HG02870 (cell line): ENCODE measurements at regions not wholly inside any gene's neighbourhood (a gene's known extent, or its start where the extent isn't known, plus 50 kb on each side); places are given as distances from the start of the nearest gene placed in this dataset.
"Not testable (repeated sequence)": the region's sequence is repeated elsewhere in the genome, so short reads cannot be mapped to it uniquely, and the experiment has no call there.

Source experiments
- ATAC-seq: cut with Tn5 transposase; IDR thresholded peaks from one replicate; pipeline ENCODE4 v1.9.1; 2021; ENCODE audit warnings: mild to moderate bottlenecking, moderate library complexity; ENCODE audit not compliant: unreplicated experiment

DNA sequence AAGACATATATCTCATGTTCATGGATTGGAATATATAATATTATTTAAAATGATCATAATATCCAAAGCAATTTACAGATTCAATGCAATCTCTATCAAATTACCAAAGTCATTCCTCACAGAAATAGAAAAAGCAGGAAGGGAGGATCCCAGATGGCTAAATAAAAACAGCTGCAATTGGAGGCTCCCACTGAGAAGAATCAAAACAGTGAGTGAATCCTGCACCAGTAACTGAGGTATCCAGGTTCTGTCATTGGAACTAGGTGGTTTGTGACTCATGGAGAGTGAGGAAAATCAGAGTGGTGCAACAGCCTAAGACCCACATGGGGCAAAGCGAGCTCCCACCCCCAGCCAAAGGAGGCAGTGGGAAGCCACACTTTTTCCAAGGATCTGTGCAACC is 128.4 kb downstream of the MTERF1 start:
- ATAC-seq, result no peak

DNA sequence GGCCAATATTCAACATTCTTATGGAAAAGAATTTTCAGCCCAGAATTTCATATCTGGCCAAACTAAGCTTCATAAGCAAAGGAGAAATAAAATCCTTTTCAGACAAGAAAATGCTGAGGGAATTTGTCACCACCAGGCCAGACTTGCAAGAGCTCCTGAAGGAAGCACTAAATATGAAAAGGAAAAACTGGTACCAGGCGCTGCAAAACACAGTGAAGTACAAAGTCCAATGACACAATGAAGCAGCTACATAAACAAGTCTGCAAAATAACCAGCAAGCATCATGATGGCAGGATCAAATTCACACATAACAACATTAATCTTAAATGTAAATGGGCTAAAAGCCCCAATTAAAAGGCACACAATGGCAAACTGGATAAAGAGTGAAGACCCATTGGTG is 126.2 kb downstream of the MTERF1 start:
- ATAC-seq, result not testable (repeated sequence)

DNA sequence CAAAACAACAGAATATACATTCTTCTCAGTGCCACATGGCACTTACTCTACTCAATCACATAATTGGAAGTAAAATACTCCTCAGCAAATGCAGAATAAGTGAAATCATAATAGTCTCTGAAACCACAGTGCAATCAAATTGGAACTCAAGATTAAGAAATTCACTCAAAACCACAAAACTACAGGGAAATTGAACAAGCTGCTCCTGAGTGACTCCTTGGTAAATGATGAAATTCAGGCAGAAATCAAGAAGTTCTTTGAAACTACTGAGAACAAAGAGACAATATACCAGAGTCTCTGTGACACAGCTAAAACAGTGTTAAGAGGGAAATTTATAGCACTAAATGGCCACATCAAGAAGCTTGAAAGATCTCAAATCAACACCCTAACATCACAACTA is 125.4 kb downstream of the MTERF1 start:
- not testable (repeated sequence) for ATAC-seq

DNA sequence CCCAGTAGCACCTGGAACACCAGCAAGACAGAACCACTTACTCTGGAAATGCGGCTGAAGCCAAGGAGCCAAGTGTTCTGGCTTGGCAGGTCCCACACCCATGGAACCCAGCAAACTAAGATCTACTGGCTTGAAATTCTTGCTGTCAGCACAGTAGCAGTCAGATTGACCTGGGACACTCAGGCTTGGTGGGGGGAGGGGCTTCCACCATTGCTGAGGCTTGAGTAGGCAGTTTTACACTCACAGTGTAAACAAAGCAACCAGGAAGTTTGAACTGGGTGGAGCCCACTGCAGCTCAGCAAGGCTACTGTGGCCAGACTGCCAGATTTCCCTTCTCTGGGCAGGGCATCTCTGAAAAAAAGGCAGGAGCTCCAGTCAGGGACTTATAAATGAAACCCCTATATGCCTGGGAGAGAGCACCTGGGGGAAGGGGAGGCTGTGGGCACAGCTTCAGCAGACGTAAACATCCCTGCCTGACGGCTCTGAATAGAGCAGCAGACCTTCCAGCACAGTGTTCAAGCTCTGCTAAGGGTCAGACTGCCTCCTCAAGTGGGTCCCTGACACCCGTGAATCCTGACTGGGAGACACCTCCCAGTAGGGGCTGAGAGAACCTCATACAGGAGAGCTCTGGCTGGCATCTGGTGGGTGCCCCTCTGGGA is 121.2 kb downstream of the MTERF1 start:
- no peak for ATAC-seq

DNA sequence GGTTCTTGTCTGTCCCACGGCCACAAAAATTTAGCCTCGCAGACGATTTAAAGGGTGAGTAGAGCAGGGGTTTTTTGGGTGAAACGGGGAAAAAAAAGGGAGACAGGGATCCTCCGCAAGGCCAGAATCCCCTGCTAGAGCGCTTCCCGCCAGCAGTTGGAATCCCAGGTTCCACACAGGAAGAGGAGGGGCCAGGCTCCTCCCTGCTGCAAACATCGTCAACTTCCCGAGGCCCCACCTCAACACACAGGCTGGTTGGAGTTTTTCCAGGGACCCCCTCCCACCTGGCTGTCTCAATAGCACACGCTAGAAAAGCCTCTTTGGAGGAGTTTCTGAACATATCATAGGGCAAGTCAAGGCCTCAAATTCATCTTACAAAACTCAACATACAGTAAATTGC is 112.7 kb downstream of the MTERF1 start:
- ATAC-seq, result no peak

DNA sequence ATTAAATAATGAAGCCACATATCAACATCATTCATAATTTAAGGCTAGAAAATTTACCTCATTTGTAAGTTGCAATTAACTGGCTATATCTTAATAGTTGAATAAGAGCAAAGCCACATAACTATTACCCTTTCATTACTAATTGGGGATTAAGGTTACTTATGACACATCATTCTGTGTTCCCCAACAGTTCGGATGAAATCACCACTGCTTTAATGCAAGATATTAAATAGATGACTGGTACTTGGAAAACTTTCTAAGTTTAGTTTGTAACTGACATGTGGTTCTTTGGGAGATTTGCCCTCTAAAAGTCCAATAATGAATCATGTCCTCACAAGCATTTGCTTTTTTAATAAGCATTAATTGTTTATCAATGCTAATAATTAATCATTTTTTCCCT is 109.1 kb downstream of the MTERF1 start:
- ATAC-seq, result no peak

DNA sequence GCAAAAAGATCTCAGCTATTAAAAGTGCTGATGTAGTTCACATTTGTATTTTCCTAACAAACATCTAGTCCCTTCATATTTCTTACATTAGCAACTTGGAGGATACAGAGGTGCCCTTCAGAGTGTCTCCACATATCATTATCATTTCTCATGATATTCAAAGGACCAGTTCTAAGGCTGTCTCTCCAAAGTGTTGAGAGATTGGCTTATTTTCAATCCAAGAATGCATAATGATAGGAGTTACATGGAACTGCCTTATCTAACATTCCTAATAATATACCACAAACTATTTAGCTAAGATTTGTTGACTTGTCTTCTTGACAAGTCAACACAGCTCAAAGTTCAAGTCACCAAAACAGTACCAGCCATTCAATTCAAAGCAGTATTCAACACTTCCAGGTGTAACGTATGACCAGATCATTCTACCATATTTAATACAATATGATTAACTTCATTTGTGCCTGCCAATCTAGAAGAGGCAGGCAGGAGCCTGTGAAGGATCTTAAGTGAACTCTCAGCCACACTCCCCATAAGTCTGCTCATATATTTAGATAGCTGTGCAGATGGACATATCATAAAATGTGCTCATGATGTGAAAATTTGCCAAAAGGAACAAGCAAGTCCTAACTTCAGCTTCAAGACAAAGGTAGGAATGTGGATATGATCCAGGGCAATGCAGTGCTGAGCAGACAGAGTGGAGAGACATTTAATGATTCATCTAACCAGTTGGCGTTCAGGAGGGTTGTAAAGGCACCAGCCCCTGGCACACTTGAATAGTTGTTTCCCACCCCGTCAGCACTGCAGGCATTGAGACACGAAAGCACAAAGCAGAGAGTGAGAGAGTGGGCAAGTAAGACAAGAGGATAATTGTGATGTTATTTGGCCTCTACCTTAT is 108.3 kb downstream of the MTERF1 start:
- no peak for ATAC-seq

DNA sequence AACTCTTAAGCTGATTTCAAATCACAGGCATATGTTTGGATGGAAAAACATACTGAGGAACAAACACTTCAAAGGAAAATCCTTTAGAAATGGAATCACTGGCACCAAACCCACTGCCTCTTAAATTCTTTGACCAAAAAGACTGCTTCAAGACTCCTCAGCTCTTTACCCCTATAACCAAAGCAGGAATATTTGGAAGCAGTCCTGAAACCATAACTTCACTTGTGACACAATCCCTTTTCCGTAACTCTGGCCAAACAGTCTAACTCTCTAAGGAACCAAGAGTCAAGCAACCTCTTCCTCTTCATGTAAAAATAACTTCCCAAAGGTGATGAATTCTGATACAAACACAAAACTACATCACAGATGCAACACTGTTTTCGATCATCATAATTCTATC is 104.3 kb downstream of the MTERF1 start:
- no peak for ATAC-seq

DNA sequence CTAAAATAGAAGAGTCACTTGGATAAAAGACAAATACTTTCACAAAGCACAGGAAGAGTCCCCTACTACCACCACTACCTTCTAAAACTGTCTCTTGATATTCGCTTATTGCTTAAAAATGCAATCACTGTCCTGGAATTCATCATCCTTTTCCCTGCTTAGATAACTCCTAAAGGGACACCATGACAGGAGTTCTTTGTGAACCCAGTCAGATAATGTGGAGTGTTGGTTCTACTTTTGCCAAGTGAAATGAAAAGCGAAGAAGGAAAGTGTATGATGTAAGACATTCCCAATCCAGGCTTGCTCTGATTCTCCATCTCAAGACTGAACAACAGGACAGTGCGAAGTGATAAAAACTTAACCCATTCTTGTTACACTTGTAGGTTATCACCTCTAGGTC is 103.0 kb downstream of the MTERF1 start:
- no peak for ATAC-seq

DNA sequence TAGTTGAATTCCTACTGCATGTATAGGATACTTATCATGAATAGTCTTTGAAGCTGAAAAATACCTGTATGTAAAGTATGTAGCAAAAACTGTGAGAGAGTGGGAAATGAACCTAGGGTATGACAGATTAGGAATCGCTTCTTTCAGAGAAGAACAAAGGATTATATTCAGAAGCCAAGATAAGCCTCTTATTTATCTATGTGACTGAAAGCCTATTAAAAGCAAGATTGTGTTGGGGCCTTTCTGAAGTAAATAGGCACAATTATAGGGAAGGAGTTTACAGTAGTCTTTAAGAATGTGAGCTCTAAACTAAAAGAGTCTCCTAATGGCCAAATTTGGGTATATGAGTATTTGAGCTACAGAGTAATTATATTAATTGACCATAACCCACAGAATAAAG is 102.1 kb downstream of the MTERF1 start:
- no peak for ATAC-seq

DNA sequence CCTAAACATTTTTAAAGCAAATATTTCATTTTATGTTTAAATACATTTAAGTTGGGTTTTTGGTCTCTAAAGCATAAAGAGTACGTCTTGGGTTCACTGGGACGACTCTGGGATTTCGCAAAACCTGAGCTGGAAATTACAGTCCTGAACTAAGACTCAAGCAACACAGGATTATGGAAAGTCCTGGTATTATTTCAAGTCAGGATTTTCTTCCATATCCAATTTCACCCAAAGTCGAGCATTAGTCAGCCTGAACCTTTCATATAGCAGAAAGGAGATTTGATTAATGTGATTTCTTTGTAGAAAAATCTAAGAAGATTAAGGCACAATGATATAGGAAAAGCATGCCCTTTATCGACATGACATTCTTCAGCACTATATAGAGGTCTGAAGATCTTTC is 100.0 kb downstream of the MTERF1 start:
- no peak for ATAC-seq

DNA sequence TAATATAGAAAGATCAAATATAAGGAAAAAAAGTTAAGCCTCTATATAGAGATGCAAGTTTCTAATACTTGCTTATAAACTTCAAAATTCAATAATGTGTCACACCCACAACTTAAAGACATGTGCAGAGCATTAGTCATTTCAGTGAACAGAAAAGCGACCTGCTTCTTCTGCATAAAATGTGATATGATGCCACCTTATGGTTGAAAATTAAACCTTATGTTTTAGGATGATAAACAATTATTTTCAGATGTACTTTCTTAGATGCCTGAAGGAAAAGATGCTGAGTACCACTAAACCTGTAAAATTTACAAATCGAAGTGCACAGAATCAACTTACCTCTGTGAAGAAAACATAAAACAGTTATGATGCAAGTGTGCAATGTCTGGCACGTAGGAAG is 96.0 kb downstream of the MTERF1 start:
- no peak for ATAC-seq

DNA sequence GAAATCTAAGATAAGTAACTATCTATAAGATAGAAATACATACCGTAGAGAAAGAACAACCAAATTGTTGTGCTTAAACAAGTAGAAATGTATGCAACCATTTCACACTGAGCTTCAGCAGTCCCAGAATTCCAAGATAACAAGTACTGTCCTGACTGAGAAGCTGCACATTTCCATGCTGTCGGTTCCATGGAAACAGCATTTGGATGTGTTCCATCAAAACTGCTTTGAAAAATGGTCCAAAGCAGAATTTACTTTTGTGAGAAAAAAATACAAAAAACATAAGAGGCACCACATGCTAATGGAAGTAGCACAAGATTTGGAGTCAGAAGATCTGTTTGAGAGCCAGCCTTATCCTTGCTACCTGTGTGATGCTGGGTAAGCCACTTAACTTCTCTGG is 92.6 kb downstream of the MTERF1 start:
- no peak for ATAC-seq

DNA sequence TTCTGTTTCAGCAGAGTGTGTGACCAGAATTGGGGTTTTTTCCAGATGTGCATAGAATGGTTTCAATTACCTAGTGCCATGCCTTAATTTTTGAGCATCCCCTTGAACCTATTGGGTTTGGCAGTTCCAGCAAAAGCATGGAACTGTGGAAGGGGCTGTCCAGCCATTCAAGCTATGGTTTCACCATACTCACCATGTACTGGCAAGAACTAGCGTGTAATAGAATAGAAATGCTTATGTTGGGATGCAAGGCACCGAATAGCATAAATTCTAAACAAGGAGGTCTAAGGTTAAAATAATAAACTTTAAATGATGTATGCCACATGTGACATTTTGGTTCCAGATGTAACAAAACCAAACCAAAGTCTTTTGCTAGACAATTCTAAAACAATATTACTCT is 91.4 kb downstream of the MTERF1 start:
- ATAC-seq, result no peak

DNA sequence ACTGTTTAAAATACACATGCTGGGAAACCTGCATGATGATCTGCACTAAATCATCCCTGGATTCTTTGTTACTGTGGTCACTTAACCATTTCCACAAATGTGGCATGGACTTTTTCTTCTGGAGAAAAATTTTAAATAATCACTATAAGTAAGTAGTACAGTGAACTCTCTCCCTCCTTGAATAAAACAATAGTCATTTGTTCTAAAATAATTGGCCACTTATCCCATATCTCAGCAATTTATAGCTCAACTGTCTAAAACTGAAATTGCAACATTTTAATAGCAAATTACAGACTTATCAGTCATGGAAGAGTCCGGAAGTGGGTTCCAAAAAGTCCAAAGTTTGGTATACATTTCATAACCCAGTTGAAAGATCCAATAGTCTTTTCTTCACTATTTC is 90.9 kb downstream of the MTERF1 start:
- no peak for ATAC-seq

DNA sequence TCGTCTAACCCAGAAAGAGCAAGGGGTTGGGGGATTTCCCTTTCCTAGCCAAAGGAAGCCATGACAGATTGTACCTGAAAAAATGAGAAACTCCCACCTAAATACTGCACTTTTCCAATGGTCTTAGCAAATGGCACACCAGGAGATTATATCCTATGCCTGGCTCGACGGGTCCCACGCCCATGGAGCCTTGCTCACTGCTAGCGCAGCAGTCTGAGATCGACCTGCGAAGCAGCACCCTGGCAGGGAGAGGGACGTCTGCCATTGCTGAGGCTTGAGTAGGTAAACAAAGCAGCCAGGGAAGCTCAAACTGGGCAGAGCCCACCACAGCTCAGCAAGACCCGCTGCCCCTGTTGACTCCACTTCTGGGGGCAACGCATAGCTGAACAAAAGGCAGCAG is 89.9 kb downstream of the MTERF1 start:
- not testable (repeated sequence) for ATAC-seq

DNA sequence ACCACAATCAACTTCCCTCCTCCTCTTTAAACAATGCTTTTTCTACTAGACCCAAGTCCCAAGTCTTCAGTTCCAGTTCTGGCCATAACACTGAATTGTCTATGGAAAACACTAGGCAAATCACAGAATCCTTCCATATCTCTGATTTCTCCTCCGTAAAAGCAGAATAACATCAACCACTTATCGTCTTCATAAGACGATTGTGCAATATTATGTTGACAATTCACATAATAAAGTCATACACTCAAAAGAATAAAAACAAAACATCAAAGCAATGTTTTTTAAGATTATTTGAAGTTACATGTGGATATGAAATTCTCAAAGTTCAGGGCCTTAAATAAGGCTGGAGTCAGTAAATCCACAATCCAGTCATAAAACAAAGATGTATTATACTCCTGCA is 84.4 kb downstream of the MTERF1 start:
- ATAC-seq, result no peak

DNA sequence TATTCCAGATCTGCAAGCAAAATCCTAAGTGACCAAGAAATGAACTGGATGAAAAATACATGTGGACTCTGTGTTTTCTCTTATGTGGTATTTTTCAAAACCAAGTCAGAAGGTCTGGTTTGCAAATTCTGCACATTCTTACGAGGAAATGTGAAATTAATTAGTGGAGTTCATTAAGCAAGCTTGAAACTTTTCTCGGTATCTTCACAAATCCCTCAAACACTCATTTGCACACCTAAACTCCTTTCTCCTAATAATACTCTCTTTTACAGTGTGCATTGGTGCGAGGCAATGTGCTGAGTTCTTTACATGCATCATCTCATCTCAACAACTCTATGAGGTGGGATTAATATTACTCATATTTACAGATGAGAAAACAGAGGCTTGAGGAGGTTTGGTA is 82.1 kb downstream of the MTERF1 start:
- no peak for ATAC-seq

DNA sequence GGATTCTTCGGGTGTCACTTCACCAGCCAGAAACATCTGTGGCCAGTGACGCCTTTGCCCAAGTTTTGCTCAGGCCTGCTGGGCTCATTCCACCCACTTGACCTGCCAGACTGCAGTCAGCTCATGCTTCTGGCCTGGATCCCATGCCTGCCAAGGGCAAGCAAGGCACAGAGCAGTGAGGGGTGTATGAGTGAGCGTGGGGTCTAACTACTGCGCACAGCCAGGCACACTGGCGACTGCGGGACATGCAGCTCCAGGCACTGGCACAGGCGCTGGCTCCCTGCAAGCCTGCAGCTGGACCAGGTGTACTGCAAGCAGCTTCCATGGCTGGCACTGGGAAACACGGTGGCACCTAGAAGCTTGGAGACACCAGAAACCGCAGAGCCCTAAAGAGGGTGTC is 80.1 kb downstream of the MTERF1 start:
- ATAC-seq, result no peak

DNA sequence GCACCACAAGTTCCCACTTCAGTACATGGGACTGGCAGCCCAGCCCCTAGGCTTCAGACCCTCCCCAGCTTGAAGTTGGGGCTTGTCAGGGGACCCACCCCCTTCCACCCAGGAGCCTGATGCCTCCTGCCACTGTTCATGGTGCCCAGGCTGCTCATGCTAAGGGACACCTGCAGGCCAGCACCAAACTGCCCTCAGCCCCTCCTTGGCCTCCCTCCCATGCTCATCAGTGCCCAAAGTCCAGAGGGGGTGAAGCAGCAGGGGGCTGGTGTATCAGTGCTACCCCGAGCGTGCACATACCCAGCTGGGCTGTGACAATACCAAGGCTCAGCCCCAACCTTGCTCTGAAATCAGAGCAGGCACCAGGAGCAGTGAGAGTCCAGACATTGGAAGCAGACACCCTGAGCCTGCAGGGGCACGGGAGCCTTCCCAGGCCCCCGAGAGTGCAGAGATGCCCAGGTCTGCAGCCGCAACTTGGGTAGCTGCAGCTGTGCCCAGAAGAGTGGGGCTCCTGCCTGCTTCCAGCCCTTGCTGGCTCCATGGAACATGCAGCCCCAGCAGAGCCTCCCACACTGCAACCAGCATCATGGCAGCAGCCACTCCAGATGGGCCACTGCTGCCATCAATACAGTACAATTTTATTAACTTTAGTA is 79.0 kb downstream of the MTERF1 start:
- ATAC-seq, result no peak

DNA sequence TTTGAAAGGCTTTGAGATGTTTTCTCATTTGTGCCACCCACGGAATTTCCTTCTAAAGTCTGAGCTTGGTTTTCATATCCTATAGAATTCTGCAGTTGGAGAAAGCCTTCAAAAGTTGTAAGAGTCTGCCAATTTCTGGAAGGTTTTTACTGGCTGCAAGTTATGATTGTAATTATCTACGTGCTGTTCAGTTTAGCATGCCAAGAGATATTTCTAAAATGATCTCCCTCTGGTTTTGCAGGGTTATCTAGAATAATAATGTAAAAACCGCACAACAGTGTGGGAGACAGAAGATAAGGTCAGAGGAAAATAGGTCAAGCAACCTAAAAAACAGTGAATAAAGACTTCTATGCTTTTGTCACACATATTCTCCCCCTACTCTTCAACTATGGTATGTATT is 69.3 kb downstream of the MTERF1 start:
- ATAC-seq, result no peak

DNA sequence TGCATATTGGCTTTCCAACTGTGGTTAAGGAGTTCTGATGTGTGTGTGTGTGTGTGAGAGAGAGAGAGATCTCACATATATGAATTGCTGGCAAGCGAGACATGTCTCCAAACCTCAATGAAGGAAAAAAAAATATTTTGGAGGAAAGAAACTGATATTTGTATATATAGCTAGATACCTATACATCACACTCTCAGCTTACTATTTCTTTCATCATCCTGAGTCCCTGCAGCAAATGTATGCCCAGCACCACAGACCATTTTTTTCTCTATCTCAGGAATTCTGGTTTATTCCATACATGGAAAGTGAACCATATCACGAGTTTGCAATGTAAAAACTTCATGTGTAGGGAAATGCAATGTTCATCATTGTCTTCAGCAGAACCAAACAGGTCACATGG is 68.9 kb downstream of the MTERF1 start:
- ATAC-seq, result no peak
